ENCODE measurements at regions not wholly inside any gene's neighbourhood (a gene's known extent, or its start where the extent isn't known, plus 50 kb on each side); places are given as distances from the start of the nearest gene placed in this dataset.
"Not testable (repeated sequence)": the region's sequence is repeated elsewhere in the genome, so short reads cannot be mapped to it uniquely, and the experiment has no call there.

- H3K4me1 Mint-ChIP-seq, result no peaks in the 10 kb centered on the region
- ChIA-PET POLR2A (no interaction called here), CTCF (no interaction called here)
- no peaks in the 10 kb centered on the region for H3K36me3 Mint-ChIP-seq (ENCODE audit: low read depth)
- H3K27me3 Mint-ChIP-seq, result peaks cover 4% of the 10 kb centered on the region
- H3K27ac Mint-ChIP-seq, result no peak overlapping the region
- intact Hi-C loops (cut with DNase I, micrococcal nuclease), result no loop called here
- ATAC-seq, result no peak
- no peaks in the 10 kb centered on the region for H3K9me3 Mint-ChIP-seq (ENCODE audit: low read depth)
- H3K4me3 Mint-ChIP-seq, result no peak overlapping the region
- no peak for DNase-seq
Observed at GRCh38 chr12:113723631-113724030, 242.5 kb downstream of the RBM19 start.

GRCh38 chr12:113722747-113723146 is 243.4 kb downstream of the RBM19 start:
- ChIA-PET CTCF (no interaction called here), POLR2A (no interaction called here)
- H3K36me3 Mint-ChIP-seq (ENCODE audit: low read depth), result no peaks in the 10 kb centered on the region
- no peak overlapping the region for H3K27ac Mint-ChIP-seq
- no peak for ATAC-seq
- H3K4me1 Mint-ChIP-seq, result no peaks in the 10 kb centered on the region
- DNase-seq, result no peak
- intact Hi-C loops (cut with DNase I, micrococcal nuclease), result no loop called here
- H3K4me3 Mint-ChIP-seq, result no peak overlapping the region
- no peaks in the 10 kb centered on the region for H3K9me3 Mint-ChIP-seq (ENCODE audit: low read depth)
- peaks cover 4% of the 10 kb centered on the region for H3K27me3 Mint-ChIP-seq

- no peak overlapping the region for H3K27ac Mint-ChIP-seq
- H3K27me3 Mint-ChIP-seq, result peaks cover 2% of the 10 kb centered on the region
- H3K4me1 Mint-ChIP-seq, result no peaks in the 10 kb centered on the region
- H3K4me3 Mint-ChIP-seq, result no peak overlapping the region
- no peaks in the 10 kb centered on the region for H3K36me3 Mint-ChIP-seq (ENCODE audit: low read depth)
- CTCF ChIA-PET, result interaction anchor here (0.5 kb wide), 1 partner anchor 1881 kb away, joined by 3 read pairs; no protein-coding TSS in a partner anchor
- intact Hi-C loops (cut with DNase I, micrococcal nuclease), result no loop called here
- POLR2A ChIA-PET, result no interaction called here
- H3K9me3 Mint-ChIP-seq (ENCODE audit: low read depth), result no peaks in the 10 kb centered on the region
- no peak for ATAC-seq
- no peak for DNase-seq
Observed at GRCh38 chr12:113720629-113721028, 245.5 kb downstream of the RBM19 start.

GRCh38 chr12:113719911-113720591 is 246.1 kb downstream of the RBM19 start:
- intact Hi-C loops (cut with DNase I, micrococcal nuclease), result no loop called here
- no peak overlapping the region for H3K4me3 Mint-ChIP-seq

GRCh38 chr12:113713156-113713555 is 241.5 kb upstream of the LHX5 start:
- H3K4me1 Mint-ChIP-seq, result no peaks in the 10 kb centered on the region
- H3K27ac Mint-ChIP-seq, result no peak overlapping the region
- H3K4me3 Mint-ChIP-seq, result no peak overlapping the region
- ChIA-PET CTCF (no interaction called here), POLR2A (interaction anchor here (0.8 kb wide), 1 partner anchor 1898 kb away, joined by 5 read pairs; no protein-coding TSS in a partner anchor)
- ATAC-seq (no peak), DNase-seq (no peak)
- H3K9me3 Mint-ChIP-seq (ENCODE audit: low read depth), result peaks cover 6% of the 10 kb centered on the region
- H3K36me3 Mint-ChIP-seq (ENCODE audit: low read depth), result no peaks in the 10 kb centered on the region
- intact Hi-C loops (cut with DNase I, micrococcal nuclease), result no loop called here
- peaks cover 10% of the 10 kb centered on the region for H3K27me3 Mint-ChIP-seq

More at GRCh38 chr12:113719911-113720591, 246.1 kb downstream of the RBM19 start:
- H3K27ac Mint-ChIP-seq, result no peak overlapping the region
- no peaks in the 10 kb centered on the region for H3K4me1 Mint-ChIP-seq
- H3K27me3 Mint-ChIP-seq, result peaks cover 2% of the 10 kb centered on the region
- DNase-seq, result no peak
- H3K36me3 Mint-ChIP-seq (ENCODE audit: low read depth), result no peaks in the 10 kb centered on the region
- H3K9me3 Mint-ChIP-seq (ENCODE audit: low read depth), result no peaks in the 10 kb centered on the region
- ATAC-seq, result no peak
- ChIA-PET CTCF (interaction anchor here (0.5 to 0.6 kb wide), 2 partner anchors 1719 to 1882 kb away, joined by 3 read pairs; no protein-coding TSS in a partner anchor), POLR2A (no interaction called here)

- POLR2A ChIA-PET, result interaction anchor here (0.8 kb wide), 1 partner anchor 1899 kb away, joined by 5 read pairs; no protein-coding TSS in a partner anchor
- CTCF ChIA-PET, result no interaction called here
- peaks cover 12% of the 10 kb centered on the region for H3K27me3 Mint-ChIP-seq
- no peak overlapping the region for H3K27ac Mint-ChIP-seq
- ATAC-seq (no peak), DNase-seq (no peak)
- intact Hi-C loops (cut with DNase I, micrococcal nuclease), result no loop called here
- H3K4me3 Mint-ChIP-seq, result no peak overlapping the region
- no peaks in the 10 kb centered on the region for H3K4me1 Mint-ChIP-seq
- no peaks in the 10 kb centered on the region for H3K36me3 Mint-ChIP-seq (ENCODE audit: low read depth)
- H3K9me3 Mint-ChIP-seq (ENCODE audit: low read depth), result peaks cover 6% of the 10 kb centered on the region
Observed at GRCh38 chr12:113712481-113712880, 240.8 kb upstream of the LHX5 start.

- DNase-seq, result no peak
- POLR2A ChIA-PET, result no interaction called here
- no peaks in the 10 kb centered on the region for H3K4me1 Mint-ChIP-seq
Observed at GRCh38 chr12:113710216-113710615, 238.5 kb upstream of the LHX5 start.

GRCh38 chr12:113709456-113709855 is 237.8 kb upstream of the LHX5 start:
- ATAC-seq (no peak), DNase-seq (no peak)
- ChIA-PET CTCF (no interaction called here), POLR2A (no interaction called here)
- no peak overlapping the region for H3K4me3 Mint-ChIP-seq
- H3K4me1 Mint-ChIP-seq, result no peaks in the 10 kb centered on the region
- no peak overlapping the region for H3K27ac Mint-ChIP-seq
- intact Hi-C loops (cut with DNase I, micrococcal nuclease), result no loop called here
- H3K9me3 Mint-ChIP-seq (ENCODE audit: low read depth), result peaks cover 6% of the 10 kb centered on the region
- H3K36me3 Mint-ChIP-seq (ENCODE audit: low read depth), result no peaks in the 10 kb centered on the region
- H3K27me3 Mint-ChIP-seq, result peaks cover 22% of the 10 kb centered on the region

More at GRCh38 chr12:113710216-113710615, 238.5 kb upstream of the LHX5 start:
- Mint-ChIP-seq H3K27ac (no peak overlapping the region), H3K4me3 (no peak overlapping the region), H3K27me3 (peaks cover 22% of the 10 kb centered on the region), H3K9me3 (ENCODE audit: low read depth) (peaks cover 6% of the 10 kb centered on the region), H3K36me3 (ENCODE audit: low read depth) (no peaks in the 10 kb centered on the region)
- no peak for ATAC-seq
- CTCF ChIA-PET, result no interaction called here
- intact Hi-C loops (cut with DNase I, micrococcal nuclease), result no loop called here

GRCh38 chr12:113702836-113703235 is 231.2 kb upstream of the LHX5 start:
- Mint-ChIP-seq H3K4me1 (no peaks in the 10 kb centered on the region), H3K4me3 (no peak overlapping the region), H3K27ac (no peak overlapping the region), H3K27me3 (peaks cover 24% of the 10 kb centered on the region), H3K36me3 (ENCODE audit: low read depth) (no peaks in the 10 kb centered on the region), H3K9me3 (ENCODE audit: low read depth) (no peaks in the 10 kb centered on the region)
- ATAC-seq, result no peak
- ChIA-PET CTCF (interaction anchor here (0.9 kb wide), 1 partner anchor 12 kb away, joined by 3 read pairs; no protein-coding TSS in a partner anchor), POLR2A (no interaction called here)
- DNase-seq, result no peak
- intact Hi-C loops (cut with DNase I, micrococcal nuclease), result no loop called here

GRCh38 chr12:113702276-113702675 is 230.6 kb upstream of the LHX5 start:
- CTCF ChIA-PET, result interaction anchor here (0.9 kb wide), 1 partner anchor 11 kb away, joined by 3 read pairs; no protein-coding TSS in a partner anchor
- ATAC-seq (no peak), DNase-seq (no peak)
- Mint-ChIP-seq H3K4me3 (no peak overlapping the region), H3K4me1 (no peaks in the 10 kb centered on the region), H3K27ac (no peak overlapping the region), H3K9me3 (ENCODE audit: low read depth) (no peaks in the 10 kb centered on the region), H3K27me3 (peaks cover 20% of the 10 kb centered on the region), H3K36me3 (ENCODE audit: low read depth) (no peaks in the 10 kb centered on the region)
- POLR2A ChIA-PET, result no interaction called here
- intact Hi-C loops (cut with DNase I, micrococcal nuclease), result no loop called here

- ChIA-PET POLR2A (no interaction called here), CTCF (no interaction called here)
- H3K4me3 Mint-ChIP-seq, result no peak overlapping the region
- ATAC-seq, result no peak
- no peaks in the 10 kb centered on the region for H3K36me3 Mint-ChIP-seq (ENCODE audit: low read depth)
- H3K9me3 Mint-ChIP-seq (ENCODE audit: low read depth), result no peaks in the 10 kb centered on the region
- peaks cover 13% of the 10 kb centered on the region for H3K27me3 Mint-ChIP-seq
- no peak overlapping the region for H3K27ac Mint-ChIP-seq
- no peak for DNase-seq
- intact Hi-C loops (cut with DNase I, micrococcal nuclease), result no loop called here
- no peaks in the 10 kb centered on the region for H3K4me1 Mint-ChIP-seq
Observed at GRCh38 chr12:113700943-113701342, 229.3 kb upstream of the LHX5 start.

GRCh38 chr12:113699984-113700383 is 228.3 kb upstream of the LHX5 start:
- H3K4me3 Mint-ChIP-seq; CTCF ChIA-PET; H3K4me1 Mint-ChIP-seq; intact Hi-C loops (cut with DNase I, micrococcal nuclease); DNase-seq; ATAC-seq; H3K27ac Mint-ChIP-seq; H3K9me3 Mint-ChIP-seq (ENCODE audit: low read depth); POLR2A ChIA-PET; H3K36me3 Mint-ChIP-seq (ENCODE audit: low read depth): not testable (repeated sequence)
- H3K27me3 Mint-ChIP-seq, result peaks cover 12% of the 10 kb centered on the region
